ENCODE measurements at regions not wholly inside any gene's neighbourhood (a gene's known extent, or its start where the extent isn't known, plus 50 kb on each side); places are given as distances from the start of the nearest gene placed in this dataset.

- no peak for TF ChIP-seq CTCF (IDR thresholded peaks at IDR 0.05)
- TF ChIP-seq POLR2A (IDR thresholded peaks at IDR 0.05) = no peak
These were observed 151.1 kb upstream of the CHORDC1 start for GRCh38 chr11:90373971-90374370.

All from body of pancreas (tissue), 4 donors.